ENCODE measurements at regions not wholly inside any gene's neighbourhood (a gene's known extent, or its start where the extent isn't known, plus 50 kb on each side); places are given as distances from the start of the nearest gene placed in this dataset.

DNA sequence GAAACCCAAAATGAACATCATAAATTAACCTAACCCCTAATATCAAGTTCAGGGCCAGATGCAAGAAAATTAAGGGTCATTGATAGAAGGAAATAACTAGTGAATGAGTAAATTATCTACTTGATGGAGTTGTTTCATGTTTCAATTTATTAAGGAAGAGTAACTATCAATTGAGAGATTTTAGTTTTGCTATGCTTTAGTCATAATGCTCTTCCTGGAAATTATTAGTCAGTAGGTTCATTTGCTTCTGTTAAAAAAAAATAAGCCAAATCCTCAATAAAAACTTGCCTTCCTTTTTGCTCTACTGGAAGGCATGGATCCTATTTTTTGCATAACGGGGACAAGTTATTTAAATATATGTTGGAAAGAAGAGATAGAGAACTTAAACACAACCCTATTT, 59.0 kb upstream of the HIF1A start:
- TF ChIP-seq, protein P1, sequence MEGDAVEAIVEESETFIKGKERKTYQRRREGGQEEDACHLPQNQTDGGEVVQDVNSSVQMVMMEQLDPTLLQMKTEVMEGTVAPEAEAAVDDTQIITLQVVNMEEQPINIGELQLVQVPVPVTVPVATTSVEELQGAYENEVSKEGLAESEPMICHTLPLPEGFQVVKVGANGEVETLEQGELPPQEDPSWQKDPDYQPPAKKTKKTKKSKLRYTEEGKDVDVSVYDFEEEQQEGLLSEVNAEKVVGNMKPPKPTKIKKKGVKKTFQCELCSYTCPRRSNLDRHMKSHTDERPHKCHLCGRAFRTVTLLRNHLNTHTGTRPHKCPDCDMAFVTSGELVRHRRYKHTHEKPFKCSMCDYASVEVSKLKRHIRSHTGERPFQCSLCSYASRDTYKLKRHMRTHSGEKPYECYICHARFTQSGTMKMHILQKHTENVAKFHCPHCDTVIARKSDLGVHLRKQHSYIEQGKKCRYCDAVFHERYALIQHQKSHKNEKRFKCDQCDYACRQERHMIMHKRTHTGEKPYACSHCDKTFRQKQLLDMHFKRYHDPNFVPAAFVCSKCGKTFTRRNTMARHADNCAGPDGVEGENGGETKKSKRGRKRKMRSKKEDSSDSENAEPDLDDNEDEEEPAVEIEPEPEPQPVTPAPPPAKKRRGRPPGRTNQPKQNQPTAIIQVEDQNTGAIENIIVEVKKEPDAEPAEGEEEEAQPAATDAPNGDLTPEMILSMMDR (IDR thresholded peaks at IDR 0.05 in 4 of 5, conservative IDR thresholded peaks at IDR 0.05 in 1 of 5), result no peak
- no peak for TF ChIP-seq POLR2A (IDR thresholded peaks at IDR 0.05)
